D721Med (cell line): ENCODE measurements at regions not wholly inside any gene's neighbourhood (a gene's known extent, or its start where the extent isn't known, plus 50 kb on each side); places are given as distances from the start of the nearest gene placed in this dataset.

ENCODE experiments used
- DNase-seq: peaks from one replicate; pipeline ENCODE4 v3.0.0; 2011; ENCODE audit warnings: low spot score; ENCODE audit not compliant: insufficient read length
- FAIRE-seq: peaks from 2 replicates; lab custom pipeline; 2011; peaks lifted over from hg19 to GRCh38; lab: Jason Lieb, UNC
- CTCF ChIP-seq: IDR thresholded peaks from 2 replicates; pipeline ENCODE4 v1.5.1; 2012; ENCODE audit warnings: mild to moderate bottlenecking, control low read depth; ENCODE audit not compliant: insufficient read depth; ENCODE audit errors: missing control alignments

- TF ChIP-seq CTCF: no peak
- FAIRE-seq (peak; percentile 84), DNase-seq (no peak)
These were observed 190.7 kb upstream of the CCDC68 start for GRCh38 chr18:55149994-55150393.

GRCh38 chr18:55147791-55148190 is 188.5 kb upstream of the CCDC68 start:
- FAIRE-seq: peak; percentile 100
- TF ChIP-seq CTCF: no peak
- peak; percentile 51 for DNase-seq

GRCh38 chr18:55144193-55144930 is 185.1 kb upstream of the CCDC68 start:
- DNase-seq (peak; percentile 39), FAIRE-seq (peak; percentile 100)
- TF ChIP-seq CTCF: no peak

GRCh38 chr18:55142410-55142809 is 183.1 kb upstream of the CCDC68 start:
- TF ChIP-seq CTCF: no peak
- FAIRE-seq (no peak), DNase-seq (no peak)

- FAIRE-seq (no peak), DNase-seq (no peak)
- TF ChIP-seq CTCF: no peak
These were observed 182.1 kb upstream of the CCDC68 start for GRCh38 chr18:55141318-55141717.

GRCh38 chr18:55139836-55140235 is 180.6 kb upstream of the CCDC68 start:
- TF ChIP-seq CTCF: no peak
- DNase-seq: no peak
- FAIRE-seq: no peak

- TF ChIP-seq CTCF: no peak
- FAIRE-seq: peak; percentile 80
- no peak for DNase-seq
These were observed 180.0 kb upstream of the CCDC68 start for GRCh38 chr18:55139307-55139706.
